ENCODE measurements at regions not wholly inside any gene's neighbourhood (a gene's known extent, or its start where the extent isn't known, plus 50 kb on each side); places are given as distances from the start of the nearest gene placed in this dataset.

DNA sequence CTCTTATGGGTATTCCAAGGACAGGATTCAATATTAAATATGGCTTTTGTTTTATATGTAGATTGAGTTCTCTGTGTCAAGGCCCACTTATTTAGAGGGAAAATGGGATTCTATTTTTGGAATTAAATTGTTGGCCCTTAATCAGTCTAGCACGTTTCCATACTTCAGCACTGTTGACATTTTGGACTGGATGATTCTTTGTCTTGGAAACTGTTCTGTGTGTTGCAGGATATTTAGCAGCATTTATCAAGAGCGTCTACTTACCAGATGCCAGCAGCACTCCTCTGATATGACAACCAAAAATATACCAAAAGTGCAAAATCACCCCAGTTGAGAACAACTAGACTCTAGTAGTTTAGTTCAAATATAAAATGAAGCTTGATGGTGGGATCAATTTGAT is 1027.0 kb upstream of the COX7C start:
- TF ChIP-seq, protein P1, sequence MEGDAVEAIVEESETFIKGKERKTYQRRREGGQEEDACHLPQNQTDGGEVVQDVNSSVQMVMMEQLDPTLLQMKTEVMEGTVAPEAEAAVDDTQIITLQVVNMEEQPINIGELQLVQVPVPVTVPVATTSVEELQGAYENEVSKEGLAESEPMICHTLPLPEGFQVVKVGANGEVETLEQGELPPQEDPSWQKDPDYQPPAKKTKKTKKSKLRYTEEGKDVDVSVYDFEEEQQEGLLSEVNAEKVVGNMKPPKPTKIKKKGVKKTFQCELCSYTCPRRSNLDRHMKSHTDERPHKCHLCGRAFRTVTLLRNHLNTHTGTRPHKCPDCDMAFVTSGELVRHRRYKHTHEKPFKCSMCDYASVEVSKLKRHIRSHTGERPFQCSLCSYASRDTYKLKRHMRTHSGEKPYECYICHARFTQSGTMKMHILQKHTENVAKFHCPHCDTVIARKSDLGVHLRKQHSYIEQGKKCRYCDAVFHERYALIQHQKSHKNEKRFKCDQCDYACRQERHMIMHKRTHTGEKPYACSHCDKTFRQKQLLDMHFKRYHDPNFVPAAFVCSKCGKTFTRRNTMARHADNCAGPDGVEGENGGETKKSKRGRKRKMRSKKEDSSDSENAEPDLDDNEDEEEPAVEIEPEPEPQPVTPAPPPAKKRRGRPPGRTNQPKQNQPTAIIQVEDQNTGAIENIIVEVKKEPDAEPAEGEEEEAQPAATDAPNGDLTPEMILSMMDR (IDR thresholded peaks at IDR 0.05), result no peak
- no peak for TF ChIP-seq POLR2A (IDR thresholded peaks at IDR 0.05)
